Activated gamma-delta T cell treated with anti-CD3 and anti-CD28 coated beads, Interleukin-2, amount 50 U/mL, for 16 hours (primary cell): ENCODE measurements at regions not wholly inside any gene's neighbourhood (a gene's known extent, or its start where the extent isn't known, plus 50 kb on each side); places are given as distances from the start of the nearest gene placed in this dataset.
"Not testable (repeated sequence)": the region's sequence is repeated elsewhere in the genome, so short reads cannot be mapped to it uniquely, and the experiment has no call there.

Source experiments
- DNase-seq: peaks from one replicate; pipeline ENCODE4 v3.0.0-alpha.2; 2020; ENCODE audit warnings: low read depth

- no peak for DNase-seq
These were observed 325.1 kb downstream of the SOX4 start for GRCh38 chr6:21918666-21919065.

- no peak for DNase-seq
These were observed 328.5 kb downstream of the SOX4 start for GRCh38 chr6:21922086-21922485.

- DNase-seq, result no peak
These were observed 330.5 kb downstream of the SOX4 start for GRCh38 chr6:21924002-21924401.

GRCh38 chr6:21928827-21929226, 335.3 kb downstream of the SOX4 start:
- DNase-seq, result no peak

- no peak for DNase-seq
These were observed 338.2 kb downstream of the SOX4 start for GRCh38 chr6:21931641-21932335.

GRCh38 chr6:21933351-21933750, 339.8 kb downstream of the SOX4 start:
- no peak for DNase-seq

- no peak for DNase-seq
These were observed 341.6 kb downstream of the SOX4 start for GRCh38 chr6:21935142-21935541.

- DNase-seq, result no peak
These were observed 342.0 kb downstream of the SOX4 start for GRCh38 chr6:21935561-21936028.

- no peak for DNase-seq
These were observed 343.9 kb downstream of the SOX4 start for GRCh38 chr6:21937466-21937865.

- DNase-seq, result not testable (repeated sequence)
These were observed 345.5 kb downstream of the SOX4 start for GRCh38 chr6:21939066-21939465.

- no peak for DNase-seq
These were observed 348.4 kb downstream of the SOX4 start for GRCh38 chr6:21941926-21942325.

- no peak for DNase-seq
These were observed 349.3 kb downstream of the SOX4 start for GRCh38 chr6:21942897-21943296.

GRCh38 chr6:21946298-21946783, 350.5 kb downstream of the PRL start:
- no peak for DNase-seq

GRCh38 chr6:21947227-21947626, 349.6 kb downstream of the PRL start:
- DNase-seq, result not testable (repeated sequence)

GRCh38 chr6:21947731-21948386, 349.0 kb downstream of the PRL start:
- no peak for DNase-seq

GRCh38 chr6:21949211-21949801, 347.5 kb downstream of the PRL start:
- no peak for DNase-seq

- DNase-seq, result no peak
These were observed 344.5 kb downstream of the PRL start for GRCh38 chr6:21952367-21952766.

- no peak for DNase-seq
These were observed 342.7 kb downstream of the PRL start for GRCh38 chr6:21953831-21954801.

GRCh38 chr6:21955053-21955595, 341.7 kb downstream of the PRL start:
- DNase-seq, result no peak

GRCh38 chr6:21955951-21956350, 340.9 kb downstream of the PRL start:
- no peak for DNase-seq

GRCh38 chr6:21958428-21958827, 338.4 kb downstream of the PRL start:
- DNase-seq, result no peak

GRCh38 chr6:21961226-21961625, 335.6 kb downstream of the PRL start:
- DNase-seq, result no peak
